ENCODE measurements at regions not wholly inside any gene's neighbourhood (a gene's known extent, or its start where the extent isn't known, plus 50 kb on each side); places are given as distances from the start of the nearest gene placed in this dataset.

DNA sequence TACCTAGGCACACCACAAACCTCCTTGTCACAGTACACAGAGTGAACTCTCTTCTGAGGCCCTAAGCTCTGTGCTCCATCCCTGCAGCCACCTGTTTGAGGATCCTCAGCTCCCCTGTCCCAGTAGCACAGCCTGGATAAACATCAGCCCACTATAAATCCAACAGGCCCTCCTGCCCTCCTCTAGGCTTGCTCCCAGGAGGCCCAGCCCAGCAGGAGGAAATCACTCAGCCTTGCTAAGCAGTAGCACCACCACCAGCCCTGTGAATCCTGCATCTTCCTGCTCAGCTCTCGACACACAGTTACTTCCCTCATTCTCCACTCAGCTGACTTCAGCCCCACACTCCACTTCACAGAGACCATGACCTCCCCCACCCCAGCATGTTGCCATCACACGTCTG, 273.9 kb downstream of the BCOR start:
- DNase-seq: no peak

DNA sequence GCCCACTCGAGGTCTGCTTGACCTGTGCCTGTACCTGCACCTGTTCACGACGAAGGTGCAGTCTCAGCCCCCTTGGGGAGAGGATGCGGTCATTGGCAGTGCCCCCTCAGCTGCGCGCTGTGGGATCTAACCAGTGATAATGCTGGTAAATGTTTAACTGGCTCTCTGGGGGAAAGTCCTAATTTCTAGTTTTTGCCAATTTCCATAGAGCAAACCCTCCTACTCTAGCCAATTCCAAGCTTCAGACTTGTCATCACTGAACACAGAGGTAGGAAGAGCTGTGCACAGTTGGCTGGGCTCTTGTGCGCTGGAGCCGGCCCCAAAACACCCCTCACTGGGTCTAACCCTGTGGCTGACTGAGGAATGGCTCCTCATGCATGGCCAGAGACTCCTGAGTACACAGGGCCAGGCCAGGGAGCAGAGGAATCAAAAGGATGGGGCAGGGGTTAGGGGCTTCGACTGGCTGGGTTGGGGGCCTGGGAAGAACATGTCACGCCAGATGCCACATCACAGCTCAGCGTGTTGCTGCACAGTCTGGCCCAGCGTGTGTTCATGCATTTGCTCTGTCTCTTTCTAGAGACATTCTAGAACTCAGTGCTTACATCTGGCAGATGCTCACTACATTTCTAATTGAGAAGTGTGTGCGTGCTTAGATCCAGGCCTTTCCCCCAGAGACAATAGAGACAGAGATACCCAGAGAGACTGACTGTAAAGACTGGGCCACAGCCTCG, 270.8 kb downstream of the BCOR start:
- DNase-seq: no peak

DNA sequence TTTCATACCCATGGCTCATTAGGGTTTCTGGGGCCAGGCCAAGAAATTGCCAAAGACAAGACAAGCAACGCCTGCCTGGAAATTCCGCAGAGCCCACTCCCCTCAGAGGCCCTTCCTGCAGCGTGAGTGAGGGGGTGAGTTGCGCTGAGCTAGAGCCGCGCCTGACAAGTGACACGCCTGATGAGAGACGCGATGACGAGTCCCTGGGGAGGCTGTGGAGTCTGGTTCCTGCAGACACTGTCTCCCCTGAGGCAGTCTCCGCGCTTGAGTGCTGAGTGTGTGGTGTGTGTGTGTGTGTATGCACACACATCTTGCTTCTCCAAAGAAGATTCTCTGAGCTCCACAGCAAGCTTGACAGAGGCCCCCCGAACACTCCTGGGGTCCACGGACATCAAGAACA, 269.8 kb downstream of the BCOR start:
- DNase-seq: no peak

DNA sequence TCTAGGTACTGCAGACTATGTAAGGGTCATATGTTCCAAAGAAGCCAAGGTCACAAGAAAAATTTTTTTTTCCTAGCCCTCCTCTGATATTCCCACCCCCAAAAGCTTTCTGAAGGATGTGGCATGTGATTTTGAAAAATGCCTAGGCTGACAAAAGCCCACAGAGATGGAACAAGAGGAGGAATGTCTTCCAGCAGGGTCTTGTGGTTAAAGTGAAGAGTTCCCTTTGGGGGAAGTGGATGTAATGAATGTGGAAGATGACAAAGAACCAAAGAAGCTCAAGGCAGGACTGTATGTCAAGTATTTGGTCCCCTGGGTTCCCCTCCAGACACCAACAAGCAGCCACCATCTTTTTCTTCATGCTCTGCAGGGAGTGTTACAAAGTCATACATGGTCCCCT, 268.8 kb downstream of the BCOR start:
- no peak for DNase-seq

DNA sequence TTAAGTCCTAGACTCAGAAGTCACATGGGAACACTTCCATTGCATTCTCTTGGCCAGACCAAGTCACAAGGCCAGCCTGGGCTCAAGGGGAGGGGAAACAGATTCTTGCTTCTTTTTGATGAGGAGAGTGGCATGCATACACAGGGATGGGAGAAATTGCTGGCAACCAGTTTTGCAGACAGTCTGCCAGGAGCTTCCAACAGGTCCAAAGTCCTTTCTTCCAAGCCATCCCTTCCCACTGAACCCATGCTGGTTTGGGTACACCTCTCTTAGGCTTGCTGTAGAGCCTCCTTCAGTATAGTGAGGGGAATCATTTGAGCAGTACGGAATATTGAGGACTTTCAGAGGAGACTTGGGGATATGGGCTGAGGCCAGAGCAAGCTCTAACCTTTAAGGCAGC, 267.8 kb downstream of the BCOR start:
- no peak for DNase-seq

DNA sequence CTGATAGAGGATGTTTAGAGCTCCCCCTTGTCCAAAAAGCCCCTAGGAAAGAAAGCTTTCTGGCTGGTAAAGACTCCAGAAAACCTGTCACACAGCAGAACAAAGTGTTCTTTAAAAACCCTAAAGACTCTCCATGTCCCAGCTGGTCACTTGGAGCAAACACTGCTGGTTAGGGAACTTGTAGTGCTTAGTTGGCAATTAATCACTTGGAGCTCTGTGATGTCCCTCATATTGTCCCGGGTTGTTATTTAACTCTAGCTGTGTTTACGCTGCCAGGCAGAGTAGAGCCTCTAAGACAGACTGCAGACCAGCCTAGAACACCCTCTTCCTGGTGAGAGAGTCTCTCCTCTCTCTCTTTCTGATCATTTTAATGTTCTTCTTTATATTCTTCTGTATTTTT, 267.3 kb downstream of the BCOR start:
- no peak for DNase-seq

DNA sequence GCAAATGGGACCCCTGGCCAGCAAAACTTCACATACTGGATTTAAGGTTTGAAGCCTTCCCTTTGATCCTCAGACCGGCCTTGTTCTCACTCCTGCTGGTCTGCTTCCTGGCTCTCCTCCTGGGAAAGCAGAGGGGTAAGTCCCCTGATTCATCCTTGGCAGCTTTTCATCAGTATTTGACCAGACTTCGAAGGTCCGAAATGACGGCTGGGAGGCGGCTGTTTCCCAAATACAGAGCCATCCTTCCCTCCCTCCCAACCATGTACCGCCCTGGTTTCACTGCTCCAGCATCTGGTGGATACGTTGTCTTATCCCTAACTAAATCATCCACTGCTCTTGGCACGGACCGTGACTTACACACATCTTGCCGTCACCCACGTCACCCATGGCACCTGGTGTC, 265.5 kb downstream of the BCOR start:
- DNase-seq: no peak

DNA sequence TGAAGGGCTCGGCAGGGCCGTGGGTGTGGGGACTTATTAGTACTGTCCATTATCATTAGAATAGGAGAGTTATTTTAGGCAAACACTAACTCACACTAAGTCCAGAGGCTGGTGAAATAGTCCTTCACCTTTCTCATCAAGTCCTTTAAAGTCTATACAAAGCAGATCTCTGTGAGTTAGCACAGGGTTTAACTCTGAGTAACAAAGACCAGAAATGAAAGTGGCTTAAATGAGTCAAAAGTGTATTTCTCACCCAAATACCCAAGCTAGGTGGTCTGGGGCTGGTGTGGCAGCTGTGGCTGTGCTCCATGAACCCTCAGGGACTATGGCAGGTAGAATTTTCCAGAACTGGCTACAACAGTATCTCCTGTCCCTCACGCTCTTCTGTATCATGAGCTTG, 263.2 kb downstream of the BCOR start:
- no peak for DNase-seq

DNA sequence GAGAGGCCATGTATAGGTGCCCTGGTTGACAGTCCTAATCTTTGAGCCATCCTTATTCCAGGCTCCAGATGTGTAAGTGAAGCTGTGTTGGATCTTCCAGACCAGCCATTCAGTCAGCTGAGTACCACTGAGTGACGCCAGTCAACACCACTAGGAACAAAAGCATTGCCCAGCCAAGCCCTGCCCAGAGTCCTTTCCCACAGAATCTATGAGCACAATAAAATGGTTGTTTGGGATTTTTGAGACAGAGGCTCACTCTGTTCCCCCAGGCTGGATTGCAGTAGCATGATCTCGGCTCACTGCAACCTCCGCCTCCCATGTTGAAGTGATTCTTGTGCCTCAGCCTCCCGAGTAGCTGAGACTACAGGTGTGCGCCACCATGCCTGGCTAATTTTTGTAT, 262.5 kb downstream of the BCOR start:
- DNase-seq: no peak

DNA sequence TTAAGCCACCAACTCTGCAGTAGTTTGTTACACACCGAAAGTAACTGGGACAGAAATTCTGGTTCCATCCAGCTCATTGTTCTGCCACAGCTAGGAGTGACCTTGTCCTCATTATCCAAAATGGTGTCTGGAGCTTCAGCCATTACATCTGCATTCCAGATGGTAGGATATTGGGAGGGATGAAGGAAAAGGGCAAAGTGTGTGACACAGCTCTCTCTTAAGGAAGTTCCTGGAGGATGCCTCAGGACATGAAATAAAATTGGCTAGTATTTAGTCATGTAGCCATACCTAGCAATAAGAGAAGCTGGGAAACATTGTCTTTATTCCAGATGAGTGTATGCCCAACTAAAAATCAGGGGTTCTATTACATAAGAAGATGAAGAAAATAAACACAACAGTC, 262.0 kb downstream of the BCOR start:
- no peak for DNase-seq

DNA sequence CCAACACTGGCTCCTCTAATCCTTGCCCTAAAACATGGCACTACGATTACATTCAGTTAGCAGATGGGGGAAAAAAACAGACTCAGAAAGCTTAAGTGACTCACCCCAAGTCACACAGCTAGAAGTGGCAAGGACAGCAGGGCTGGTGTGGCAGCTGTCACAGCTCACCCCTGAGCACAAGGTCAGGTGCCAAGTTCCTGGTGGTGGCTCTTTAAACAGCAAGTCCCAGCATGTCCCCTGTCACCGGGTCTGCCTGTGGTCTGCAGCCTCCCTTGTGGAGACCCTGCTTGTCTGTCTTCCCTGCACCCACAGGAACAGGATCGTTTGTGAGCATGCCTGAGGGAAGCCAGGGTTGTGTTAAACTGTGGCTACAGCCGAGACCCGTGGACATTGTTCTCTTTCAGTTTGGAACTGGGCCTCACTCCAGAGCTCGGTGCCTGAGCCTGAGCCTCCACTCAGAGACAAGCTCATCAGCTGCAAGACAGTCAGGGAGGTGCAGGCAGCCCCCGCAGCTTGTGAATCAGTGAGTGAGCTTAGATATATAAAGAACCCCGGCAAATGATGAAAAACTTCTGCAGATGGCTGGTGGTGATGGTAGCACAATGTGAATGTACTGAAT, 260.8 kb downstream of the BCOR start:
- no peak for DNase-seq

DNA sequence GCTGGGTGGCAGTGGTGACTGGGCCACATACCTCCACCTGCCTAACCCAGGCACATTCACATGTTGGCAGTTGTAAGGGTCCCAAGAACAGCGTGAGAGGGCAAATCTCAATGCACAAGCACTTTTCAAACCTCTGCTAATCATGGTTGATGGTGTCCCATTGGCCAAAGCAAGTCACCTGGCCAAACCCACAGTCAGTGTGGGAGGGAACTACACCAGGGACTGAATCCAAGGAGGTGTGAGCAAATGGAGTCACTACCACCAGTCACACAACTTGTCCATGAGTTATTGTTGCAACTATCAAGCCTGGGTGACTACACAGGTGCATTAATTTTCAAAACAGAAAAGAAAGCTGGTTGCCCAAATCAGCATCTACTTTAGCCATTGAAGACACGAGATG, 260.1 kb downstream of the BCOR start:
- DNase-seq: no peak

DNA sequence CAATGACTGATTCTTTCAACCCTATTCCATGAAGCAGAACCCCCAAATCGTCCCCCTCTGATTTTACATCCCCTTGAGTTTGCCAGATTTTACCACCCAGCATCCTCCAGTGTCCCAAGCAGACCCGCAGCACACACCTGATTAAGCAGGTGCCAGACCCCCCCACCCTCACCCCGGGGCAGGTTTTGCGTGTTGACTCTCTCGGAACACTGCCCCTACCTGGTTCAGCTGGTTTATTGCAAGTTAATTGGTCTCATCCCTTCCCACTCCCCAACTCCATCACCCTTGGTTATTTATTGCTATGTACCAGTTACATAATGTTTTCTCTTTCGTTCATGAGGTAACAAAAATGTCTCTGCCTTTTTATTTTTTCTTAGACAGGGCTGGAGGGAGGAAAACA, 258.4 kb downstream of the BCOR start:
- DNase-seq: no peak

DNA sequence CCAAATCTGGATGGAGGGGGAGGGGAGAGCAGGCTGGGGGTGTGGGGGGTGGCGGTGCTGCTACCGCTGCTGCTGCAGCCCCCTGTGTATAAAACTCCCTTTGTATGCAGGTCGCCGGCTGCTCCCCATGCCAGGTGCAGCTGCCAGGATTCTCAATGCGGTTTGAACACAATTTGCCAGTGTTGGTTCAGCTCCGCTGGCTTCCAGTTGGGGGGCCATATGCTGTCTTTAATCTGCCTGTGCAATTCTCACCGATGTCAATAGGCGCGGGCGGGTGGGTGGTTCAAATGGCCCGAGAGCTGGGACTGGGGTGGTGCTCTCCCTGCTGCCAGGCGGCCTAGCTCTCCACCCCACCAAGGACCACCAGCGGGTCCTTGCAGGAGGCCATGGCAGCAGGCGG, 257.6 kb downstream of the BCOR start:
- DNase-seq: no peak

DNA sequence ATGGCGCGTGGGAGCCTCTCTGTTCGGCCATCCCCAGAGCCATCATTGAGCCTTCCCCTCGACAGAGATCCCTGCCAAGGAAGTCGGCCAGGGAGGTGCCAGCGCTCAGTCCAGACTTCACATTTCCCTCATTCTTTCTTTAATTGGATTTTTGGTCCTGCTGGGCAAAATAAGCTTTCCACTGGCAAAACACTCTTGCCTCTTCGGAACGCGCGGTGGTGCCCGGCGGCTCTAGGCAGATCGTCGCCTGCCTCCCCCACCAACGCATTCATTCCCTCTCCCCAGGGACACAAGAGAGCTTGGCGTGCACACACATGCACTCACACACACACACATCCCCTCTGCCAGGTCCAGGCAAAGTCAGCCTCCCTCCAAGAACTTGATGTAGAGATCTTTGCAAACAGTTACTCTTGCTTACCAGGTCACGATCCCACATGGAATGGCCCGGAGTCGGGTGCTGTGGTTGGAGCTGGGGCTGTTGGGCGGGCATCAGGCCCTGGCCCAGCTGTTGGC, 257.1 kb downstream of the BCOR start:
- DNase-seq: no peak

DNA sequence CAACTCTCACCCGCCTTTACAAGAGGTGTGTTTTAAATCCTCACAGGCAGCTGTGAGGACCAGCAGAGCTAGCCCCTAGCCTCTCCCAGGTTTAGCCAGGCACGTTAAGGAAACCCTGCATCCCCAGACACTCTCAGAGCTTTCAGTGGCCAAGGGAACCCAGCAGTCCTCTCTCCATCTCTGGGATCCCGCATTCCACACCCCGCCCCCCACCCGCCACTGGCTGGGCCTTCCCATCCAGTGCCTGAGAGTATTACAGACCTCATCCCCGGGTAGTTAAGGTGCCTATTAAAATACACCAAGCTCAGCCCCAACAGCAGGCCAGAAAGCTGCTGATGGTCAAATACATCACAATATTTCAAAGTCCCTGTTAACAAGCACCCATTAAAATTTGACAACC, 256.2 kb downstream of the BCOR start:
- DNase-seq: no peak

DNA sequence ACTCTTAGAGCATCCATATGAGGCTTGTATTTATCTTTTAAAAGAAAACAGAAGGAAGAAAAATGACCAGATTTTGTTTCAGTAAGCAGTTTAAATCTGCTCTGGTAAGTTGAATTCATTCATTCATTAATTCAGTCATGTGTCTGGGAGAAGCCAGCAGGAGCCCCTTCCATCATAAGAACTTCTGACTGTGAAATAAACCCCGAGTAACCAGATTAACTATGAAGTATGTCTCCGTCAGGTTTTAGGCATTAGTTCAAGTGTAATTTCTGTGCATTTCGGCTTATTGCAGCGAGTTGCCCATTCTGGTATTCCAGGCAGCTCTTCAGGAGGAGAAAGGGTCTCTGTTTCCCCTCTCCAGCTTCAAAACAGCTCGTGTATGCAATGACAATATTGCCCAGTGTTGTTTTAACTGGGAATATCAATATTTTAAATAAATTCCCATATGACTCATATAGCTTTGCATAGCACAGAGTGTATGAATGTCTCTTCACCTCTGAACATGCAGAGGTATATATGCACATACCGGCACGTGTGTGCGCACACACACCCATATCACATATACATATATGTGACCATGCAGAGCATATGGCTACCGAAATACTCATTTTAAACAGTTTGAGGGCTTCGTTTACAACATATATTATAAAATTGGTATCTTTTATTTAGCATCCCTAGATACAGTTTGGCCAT, 255.3 kb downstream of the BCOR start:
- no peak for DNase-seq

DNA sequence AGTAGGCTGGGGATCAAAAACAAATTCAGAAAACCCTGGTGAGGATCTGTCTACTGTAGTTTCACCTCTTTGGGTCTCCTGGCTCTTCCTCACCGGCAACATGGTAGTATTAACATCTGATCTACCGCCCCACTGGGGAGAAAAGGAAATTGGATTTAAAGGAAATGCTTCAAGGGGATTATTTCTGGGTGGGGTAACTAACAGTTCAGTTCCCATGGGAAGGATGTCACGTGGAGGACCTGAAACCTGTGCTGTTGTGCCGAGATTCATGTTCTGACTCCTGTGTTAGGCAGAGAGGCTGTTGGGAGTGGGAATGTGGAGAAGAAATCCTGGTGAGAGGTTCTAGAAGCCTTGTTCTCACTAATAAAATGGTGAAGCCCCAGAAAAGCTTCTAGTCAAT, 254.4 kb downstream of the BCOR start:
- no peak for DNase-seq

DNA sequence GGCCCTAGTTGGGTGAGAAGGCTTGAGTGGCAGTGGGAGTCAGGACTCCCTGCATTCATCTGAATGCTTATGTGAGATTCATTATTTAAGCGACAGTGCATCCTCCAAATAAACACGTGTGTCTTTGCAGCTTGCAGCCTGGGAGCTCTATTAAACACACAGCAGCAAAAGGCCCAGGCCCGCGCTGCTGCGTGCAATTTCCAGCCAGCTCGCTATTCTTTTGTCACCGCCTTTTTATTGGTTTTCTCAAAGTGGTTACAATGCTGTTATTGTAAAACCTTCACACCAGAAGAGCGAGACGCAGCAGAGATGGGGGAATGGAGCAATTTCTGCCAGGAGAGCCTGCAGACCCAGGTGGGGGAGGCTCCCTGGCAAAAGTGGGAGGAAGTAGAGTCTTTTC, 252.5 kb downstream of the BCOR start:
- DNase-seq: no peak

DNA sequence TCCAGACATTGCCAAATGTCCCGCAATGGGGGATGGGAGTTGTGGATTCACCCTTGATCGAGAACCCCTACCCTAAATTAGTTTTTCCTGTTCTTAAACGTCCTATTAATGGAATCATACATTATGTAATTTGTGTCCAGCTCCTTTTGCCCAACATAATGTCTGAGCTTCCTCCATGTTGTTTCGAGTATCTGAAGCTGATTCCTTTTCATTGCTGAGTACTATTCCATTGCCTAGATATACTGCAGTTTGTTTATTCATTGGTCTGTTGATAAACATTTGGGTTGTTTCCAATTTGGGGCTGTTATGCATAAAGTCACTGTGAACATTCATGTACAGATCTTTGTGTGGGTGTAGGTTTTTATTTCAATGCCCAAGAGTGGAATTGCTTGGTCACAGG, 251.3 kb downstream of the BCOR start:
- DNase-seq: no peak

DNA sequence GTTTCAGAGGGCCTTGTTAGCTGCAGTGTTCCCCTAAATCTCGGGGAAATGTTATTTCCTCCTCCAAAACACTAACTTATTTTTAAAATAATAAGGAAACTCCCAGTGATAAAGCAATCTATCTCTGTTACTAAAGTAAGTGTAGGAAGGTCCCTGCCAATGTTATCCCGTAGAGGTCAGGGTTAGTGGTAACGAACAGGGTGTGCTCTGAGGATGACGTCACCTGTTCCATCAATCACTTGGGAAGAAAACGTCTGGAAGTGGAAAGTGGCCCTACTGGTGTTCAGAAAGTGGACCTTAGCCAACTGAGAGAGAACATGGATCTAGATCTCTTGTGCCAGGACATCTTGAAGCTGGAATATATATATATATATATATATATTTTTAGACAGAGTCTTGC, 249.5 kb downstream of the BCOR start:
- DNase-seq: no peak

DNA sequence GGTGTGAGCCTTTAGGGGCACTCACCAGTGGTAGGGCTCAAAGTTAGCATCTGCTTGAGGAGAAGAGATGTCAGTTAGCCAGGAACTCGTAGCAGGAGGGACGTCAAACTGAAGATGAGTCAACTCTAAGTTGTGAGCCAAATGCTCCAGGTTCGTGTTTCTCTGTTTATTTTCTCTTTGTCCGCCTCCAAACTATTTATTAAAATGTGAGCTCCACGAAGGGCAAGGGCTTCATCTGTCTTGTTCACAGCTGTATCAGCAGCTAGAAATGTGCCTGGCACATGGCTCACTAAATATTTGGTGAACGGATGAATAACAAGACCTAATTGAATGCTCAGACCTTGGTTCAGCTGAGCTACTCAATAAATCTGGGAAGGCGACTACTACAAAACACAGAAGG, 248.9 kb downstream of the BCOR start:
- DNase-seq: no peak

DNA sequence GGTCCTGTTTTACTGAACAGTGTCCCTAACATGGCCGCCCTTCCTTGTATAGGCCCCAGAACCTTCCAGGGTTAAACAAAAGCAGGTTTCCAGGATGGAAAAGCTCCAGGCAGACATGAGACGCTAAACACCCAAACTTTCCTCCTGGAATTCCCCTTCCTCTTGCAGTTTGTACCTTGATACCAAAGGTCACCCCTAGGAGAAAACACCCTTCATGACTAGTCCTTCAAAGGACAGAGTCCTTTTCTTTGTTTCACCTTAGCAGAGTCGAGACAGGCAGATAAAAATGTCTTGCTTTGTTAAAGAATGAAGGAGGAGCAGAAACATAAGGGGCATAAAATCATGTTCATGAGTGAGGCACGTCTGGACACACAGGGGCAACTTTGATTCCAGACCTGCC, 247.5 kb downstream of the BCOR start:
- no peak for DNase-seq

DNA sequence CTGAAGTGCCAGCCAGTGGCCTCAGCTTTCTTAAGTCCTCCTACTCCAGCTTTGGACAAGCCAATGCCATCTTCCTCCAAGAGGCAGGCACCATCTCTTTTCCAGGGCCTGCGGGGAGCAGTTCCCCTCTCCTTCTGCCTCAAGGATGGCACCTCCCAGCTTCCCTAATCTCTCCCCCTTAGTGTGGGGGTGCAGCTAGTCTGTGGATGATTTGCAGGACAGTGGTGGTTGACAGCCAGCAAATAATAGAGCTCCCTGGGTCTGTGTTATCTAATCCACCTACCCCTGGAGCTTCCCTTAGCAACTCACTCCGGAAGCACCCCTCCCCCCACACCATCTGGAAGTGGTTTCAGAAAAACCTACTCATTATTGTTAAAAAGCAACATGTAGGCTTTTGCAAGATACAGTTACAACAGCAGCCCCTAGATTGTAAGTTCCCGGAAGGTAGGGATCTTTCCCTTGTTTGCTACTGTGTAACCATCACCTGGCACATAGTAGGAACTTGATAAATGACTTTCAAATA, 247.1 kb downstream of the BCOR start:
- DNase-seq: peak; percentile 29
